ENCODE measurements at regions not wholly inside any gene's neighbourhood (a gene's known extent, or its start where the extent isn't known, plus 50 kb on each side); places are given as distances from the start of the nearest gene placed in this dataset. TPM values are rescaled to one million over a fixed set of nuclear protein-coding genes. Genes with fewer than 3 reads are reported as not detected.

GRCh38 chr3:178485756-178486155 is 50.5 kb upstream of the KCNMB2 start:
- no peaks in the 10 kb centered on the region for H3K79me2 ChIP-seq (ENCODE audit: control insufficient read depth, insufficient read depth, low read length)
- DNase-seq (no peak), ATAC-seq (ENCODE audit: low read depth) (no peak)
- H3K4me2 ChIP-seq (replicated peaks; ENCODE audit: low read depth, low read length, poor library complexity, severe bottlenecking): no peak overlapping the region
- H3K4me1 ChIP-seq (ENCODE audit: control insufficient read depth in 2 of 2, insufficient read depth in 2 of 2, low read length in 2 of 2): no peaks in the 10 kb centered on the region
- H3K9me3 Mint-ChIP-seq (ENCODE audit: insufficient read depth): no peaks in the 10 kb centered on the region
- H4K20me1 ChIP-seq (ENCODE audit: control insufficient read depth, insufficient read depth, low read length, poor library complexity, severe bottlenecking): no peaks in the 10 kb centered on the region
- H3K4me3 ChIP-seq (ENCODE audit: control extremely low read depth in 1 of 5, extremely low read depth in 1 of 5, insufficient read depth in 1 of 5, low read depth in 2 of 5, low read length in 4 of 5): no peak overlapping the region
- no peak overlapping the region for H3K27ac Mint-ChIP-seq
- TF ChIP-seq CTCF (IDR thresholded peaks at IDR 0.05): no peak
- TF ChIP-seq EZH2 (IDR thresholded peaks at IDR 0.05; ENCODE audit: borderline replicate concordance, insufficient read depth, low read depth, low read length, poor library complexity, severe bottlenecking): no peak
- no peaks in the 10 kb centered on the region for H3K27me3 Mint-ChIP-seq
- 90% methylated on average over 2 of the region's 4 CpGs for WGBS (ENCODE audit: insufficient coverage)
- no peaks in the 10 kb centered on the region for H3K36me3 ChIP-seq (replicated peaks in 1 of 2; ENCODE audit: control extremely low read depth in 1 of 2, control insufficient read depth in 1 of 2, extremely low read depth in 1 of 2, insufficient read depth in 2 of 2, low read length in 1 of 2)
- H3K27me3 ChIP-seq (replicated peaks in 1 of 4; ENCODE audit: control extremely low read depth in 1 of 4, control insufficient read depth in 3 of 4, insufficient read depth in 4 of 4, low read length in 3 of 4): no peaks in the 10 kb centered on the region
- CTCF ChIA-PET: no interaction called here
- H2AFZ ChIP-seq (ENCODE audit: insufficient read depth, low read depth, low read length, poor library complexity, severe bottlenecking): no peak overlapping the region
- POLR2A ChIA-PET: no interaction called here
- no peak overlapping the region for H3K9ac ChIP-seq (ENCODE audit: low read length)
- no peak overlapping the region for H3K27ac ChIP-seq (ENCODE audit: low read length in 2 of 2)
- no peaks in the 10 kb centered on the region for H3K9me3 ChIP-seq (ENCODE audit: control extremely low read depth in 1 of 3, control insufficient read depth in 2 of 3, insufficient read depth in 1 of 3, low read length in 2 of 3)
- H3K4me1 Mint-ChIP-seq: peaks cover 2% of the 10 kb centered on the region
- intact Hi-C loops (cut with micrococcal nuclease): no loop called here
- H3K4me3 Mint-ChIP-seq: no peak overlapping the region

Small RNA genes lying in the stretch of these regions (small RNA-seq; reads per million reads assigned to genes)
- gene RF00425 (ENCODE audit: insufficient read length, low read depth, low replicate concordance): not detected
- gene RN7SKP52 (ENCODE audit: insufficient read length, low read depth, low replicate concordance): not detected
- gene RNA5SP148 (ENCODE audit: insufficient read length, low read depth, low replicate concordance): not detected
- gene RNU6-1120P (ENCODE audit: insufficient read length, low read depth, low replicate concordance): not detected
